ENCODE measurements at regions not wholly inside any gene's neighbourhood (a gene's known extent, or its start where the extent isn't known, plus 50 kb on each side); places are given as distances from the start of the nearest gene placed in this dataset.

DNA sequence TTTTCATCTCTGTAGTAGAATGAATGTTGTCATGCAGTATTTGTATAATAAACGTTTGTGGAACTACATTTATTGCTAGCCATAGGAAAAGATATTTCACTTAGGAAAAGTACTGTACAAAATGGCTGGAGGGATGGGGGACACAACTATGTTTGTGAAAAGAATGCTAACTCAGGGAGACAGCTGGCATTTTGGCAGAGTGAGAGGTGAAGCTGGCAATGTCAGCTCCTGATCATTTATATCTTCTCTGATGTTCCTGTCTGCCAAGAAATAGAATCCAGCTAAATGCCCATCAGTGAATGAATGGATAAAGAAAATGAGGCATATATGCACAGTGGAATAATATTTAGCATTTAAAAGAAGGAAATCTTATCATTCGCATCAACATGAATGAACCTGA, 313.0 kb upstream of the IRAK1BP1 start:
- no peaks in the 10 kb centered on the region for H3K4me1 ChIP-seq (ENCODE audit: control insufficient read depth, insufficient read depth, low read length)
- no peaks in the 10 kb centered on the region for H3K27me3 ChIP-seq (ENCODE audit: control insufficient read depth, insufficient read depth, low read length)
- no peaks in the 10 kb centered on the region for H3K36me3 ChIP-seq (ENCODE audit: control insufficient read depth, insufficient read depth, low read length)
- no peak for TF ChIP-seq TCF7L2 (IDR thresholded peaks at IDR 0.05; ENCODE audit: low read depth, low read length)
- H3K27ac ChIP-seq (ENCODE audit: low read length) = no peak overlapping the region
- no peak for ATAC-seq
- no peak overlapping the region for H3K4me3 ChIP-seq (ENCODE audit: low read depth in 2 of 2, low read length in 2 of 2)
- H3K9me3 ChIP-seq (ENCODE audit: control insufficient read depth, insufficient read depth, low read depth, low read length) = no peaks in the 10 kb centered on the region
- in situ Hi-C loops (cut with HindIII; ENCODE audit: low pct_unique_long_range_greater_than_20kb, low sequenced_read_pairs) = no loop called here
- BruUV-seq (replicated peaks) = no TSS peak
- ChIA-PET CTCF (no interaction called here), POLR2A (no interaction called here)
- no peak for DNase-seq (ENCODE audit: low read depth, low spot score)
- intact Hi-C loops (cut with micrococcal nuclease; ENCODE audit: unreplicated experiment) = no loop called here

DNA sequence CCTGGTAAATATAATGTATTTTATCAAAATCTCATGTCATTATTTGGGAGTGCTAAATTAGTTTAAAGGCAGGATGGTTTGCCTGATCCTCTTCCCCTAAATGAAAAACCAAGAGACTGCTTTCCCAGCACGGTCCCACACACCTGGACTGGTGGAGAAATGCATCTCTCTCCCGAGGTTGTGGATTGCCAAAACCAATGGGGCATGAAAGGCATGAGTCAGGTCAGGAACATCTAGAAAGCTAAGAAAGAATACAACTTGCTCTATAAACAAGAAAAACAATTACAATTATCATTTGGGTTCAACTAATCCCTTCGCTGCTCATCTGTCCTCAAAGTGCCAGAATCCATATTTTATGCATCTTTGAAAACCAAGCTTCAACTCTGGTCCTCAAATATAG, 308.3 kb upstream of the IRAK1BP1 start:
- no peak overlapping the region for H3K27ac ChIP-seq (ENCODE audit: low read length)
- TF ChIP-seq SIN3A (IDR thresholded peaks at IDR 0.05; ENCODE audit: borderline replicate concordance, insufficient read depth, low read depth, low read length) (no peak), POLR2AphosphoS5 (IDR thresholded peaks at IDR 0.05; ENCODE audit: low read depth, low read length) (no peak), TCF7L2 (IDR thresholded peaks at IDR 0.05; ENCODE audit: low read depth, low read length) (no peak)
- TF ChIP-seq, protein P1, sequence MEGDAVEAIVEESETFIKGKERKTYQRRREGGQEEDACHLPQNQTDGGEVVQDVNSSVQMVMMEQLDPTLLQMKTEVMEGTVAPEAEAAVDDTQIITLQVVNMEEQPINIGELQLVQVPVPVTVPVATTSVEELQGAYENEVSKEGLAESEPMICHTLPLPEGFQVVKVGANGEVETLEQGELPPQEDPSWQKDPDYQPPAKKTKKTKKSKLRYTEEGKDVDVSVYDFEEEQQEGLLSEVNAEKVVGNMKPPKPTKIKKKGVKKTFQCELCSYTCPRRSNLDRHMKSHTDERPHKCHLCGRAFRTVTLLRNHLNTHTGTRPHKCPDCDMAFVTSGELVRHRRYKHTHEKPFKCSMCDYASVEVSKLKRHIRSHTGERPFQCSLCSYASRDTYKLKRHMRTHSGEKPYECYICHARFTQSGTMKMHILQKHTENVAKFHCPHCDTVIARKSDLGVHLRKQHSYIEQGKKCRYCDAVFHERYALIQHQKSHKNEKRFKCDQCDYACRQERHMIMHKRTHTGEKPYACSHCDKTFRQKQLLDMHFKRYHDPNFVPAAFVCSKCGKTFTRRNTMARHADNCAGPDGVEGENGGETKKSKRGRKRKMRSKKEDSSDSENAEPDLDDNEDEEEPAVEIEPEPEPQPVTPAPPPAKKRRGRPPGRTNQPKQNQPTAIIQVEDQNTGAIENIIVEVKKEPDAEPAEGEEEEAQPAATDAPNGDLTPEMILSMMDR (IDR thresholded peaks at IDR 0.05) = no peak
- TF ChIP-seq, protein P2, sequence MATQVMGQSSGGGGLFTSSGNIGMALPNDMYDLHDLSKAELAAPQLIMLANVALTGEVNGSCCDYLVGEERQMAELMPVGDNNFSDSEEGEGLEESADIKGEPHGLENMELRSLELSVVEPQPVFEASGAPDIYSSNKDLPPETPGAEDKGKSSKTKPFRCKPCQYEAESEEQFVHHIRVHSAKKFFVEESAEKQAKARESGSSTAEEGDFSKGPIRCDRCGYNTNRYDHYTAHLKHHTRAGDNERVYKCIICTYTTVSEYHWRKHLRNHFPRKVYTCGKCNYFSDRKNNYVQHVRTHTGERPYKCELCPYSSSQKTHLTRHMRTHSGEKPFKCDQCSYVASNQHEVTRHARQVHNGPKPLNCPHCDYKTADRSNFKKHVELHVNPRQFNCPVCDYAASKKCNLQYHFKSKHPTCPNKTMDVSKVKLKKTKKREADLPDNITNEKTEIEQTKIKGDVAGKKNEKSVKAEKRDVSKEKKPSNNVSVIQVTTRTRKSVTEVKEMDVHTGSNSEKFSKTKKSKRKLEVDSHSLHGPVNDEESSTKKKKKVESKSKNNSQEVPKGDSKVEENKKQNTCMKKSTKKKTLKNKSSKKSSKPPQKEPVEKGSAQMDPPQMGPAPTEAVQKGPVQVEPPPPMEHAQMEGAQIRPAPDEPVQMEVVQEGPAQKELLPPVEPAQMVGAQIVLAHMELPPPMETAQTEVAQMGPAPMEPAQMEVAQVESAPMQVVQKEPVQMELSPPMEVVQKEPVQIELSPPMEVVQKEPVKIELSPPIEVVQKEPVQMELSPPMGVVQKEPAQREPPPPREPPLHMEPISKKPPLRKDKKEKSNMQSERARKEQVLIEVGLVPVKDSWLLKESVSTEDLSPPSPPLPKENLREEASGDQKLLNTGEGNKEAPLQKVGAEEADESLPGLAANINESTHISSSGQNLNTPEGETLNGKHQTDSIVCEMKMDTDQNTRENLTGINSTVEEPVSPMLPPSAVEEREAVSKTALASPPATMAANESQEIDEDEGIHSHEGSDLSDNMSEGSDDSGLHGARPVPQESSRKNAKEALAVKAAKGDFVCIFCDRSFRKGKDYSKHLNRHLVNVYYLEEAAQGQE (IDR thresholded peaks at IDR 0.05; ENCODE audit: insufficient read depth in 1 of 2, low read depth in 2 of 2, low read length in 1 of 2) = no peak
- ChIA-PET CTCF (no interaction called here), POLR2A (no interaction called here)
- in situ Hi-C loops (cut with HindIII; ENCODE audit: low pct_unique_long_range_greater_than_20kb, low sequenced_read_pairs) = no loop called here
- no peaks in the 10 kb centered on the region for H3K27me3 ChIP-seq (ENCODE audit: control insufficient read depth, insufficient read depth, low read length)
- BruUV-seq (replicated peaks) = no TSS peak
- ATAC-seq = no peak
- no peak for DNase-seq (ENCODE audit: low read depth, low spot score)
- no peaks in the 10 kb centered on the region for H3K9me3 ChIP-seq (ENCODE audit: control insufficient read depth, insufficient read depth, low read depth, low read length)
- no peak overlapping the region for H3K4me3 ChIP-seq (ENCODE audit: low read depth in 2 of 2, low read length in 2 of 2)
- intact Hi-C loops (cut with micrococcal nuclease; ENCODE audit: unreplicated experiment) = no loop called here
- no peaks in the 10 kb centered on the region for H3K36me3 ChIP-seq (ENCODE audit: control insufficient read depth, insufficient read depth, low read length)
- H3K4me1 ChIP-seq (ENCODE audit: control insufficient read depth, insufficient read depth, low read length) = no peaks in the 10 kb centered on the region

DNA sequence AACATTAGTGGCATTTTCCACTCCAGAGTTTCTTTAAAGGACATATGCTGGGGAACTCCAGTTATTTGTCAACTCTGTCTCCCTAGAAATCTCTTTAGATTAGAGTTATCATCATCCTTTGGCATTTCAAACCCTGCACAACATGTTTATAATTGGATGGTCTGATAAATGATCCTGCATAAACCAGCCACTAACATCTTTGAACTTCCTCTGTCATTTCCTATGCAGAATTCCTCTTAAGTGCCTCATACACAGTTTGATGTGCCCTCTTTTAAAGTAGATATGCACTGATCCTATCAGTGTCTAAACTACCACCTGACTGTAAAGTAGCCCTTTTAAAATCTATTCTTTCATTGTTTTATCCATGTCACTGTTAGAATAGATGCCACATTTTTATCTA, 306.3 kb upstream of the IRAK1BP1 start:
- H3K27ac ChIP-seq (ENCODE audit: low read length) = no peak overlapping the region
- no peaks in the 10 kb centered on the region for H3K36me3 ChIP-seq (ENCODE audit: control insufficient read depth, insufficient read depth, low read length)
- no peak for ATAC-seq
- H3K27me3 ChIP-seq (ENCODE audit: control insufficient read depth, insufficient read depth, low read length) = no peaks in the 10 kb centered on the region
- no peak for DNase-seq (ENCODE audit: low read depth, low spot score)
- intact Hi-C loops (cut with micrococcal nuclease; ENCODE audit: unreplicated experiment) (no loop called here), in situ Hi-C loops (cut with HindIII; ENCODE audit: low pct_unique_long_range_greater_than_20kb, low sequenced_read_pairs) (no loop called here)
- TF ChIP-seq, protein P2 (IDR thresholded peaks at IDR 0.05; ENCODE audit: insufficient read depth in 1 of 2, low read depth in 2 of 2, low read length in 1 of 2) = no peak
- TF ChIP-seq, protein P1 (IDR thresholded peaks at IDR 0.05) = no peak
- TF ChIP-seq SIN3A (IDR thresholded peaks at IDR 0.05; ENCODE audit: borderline replicate concordance, insufficient read depth, low read depth, low read length) = no peak
- no peak for TF ChIP-seq POLR2AphosphoS5 (IDR thresholded peaks at IDR 0.05; ENCODE audit: low read depth, low read length)
- TF ChIP-seq TCF7L2 (IDR thresholded peaks at IDR 0.05; ENCODE audit: low read depth, low read length) = no peak
- no peak overlapping the region for H3K4me3 ChIP-seq (ENCODE audit: low read depth in 2 of 2, low read length in 2 of 2)
- POLR2A ChIA-PET = no interaction called here
- CTCF ChIA-PET = no interaction called here
- H3K4me1 ChIP-seq (ENCODE audit: control insufficient read depth, insufficient read depth, low read length) = no peaks in the 10 kb centered on the region
- no TSS peak for BruUV-seq (replicated peaks)
- no peaks in the 10 kb centered on the region for H3K9me3 ChIP-seq (ENCODE audit: control insufficient read depth, insufficient read depth, low read depth, low read length)

Measured in Panc1 (cell line).